Right forelimb (tissue), 1 donor: ENCODE measurements at regions not wholly inside any gene's neighbourhood (a gene's known extent, or its start where the extent isn't known, plus 50 kb on each side); places are given as distances from the start of the nearest gene placed in this dataset.

Source experiments
- DNase-seq: peaks from one replicate; pipeline ENCODE4 v3.0.0-alpha.2; 2018

GRCh38 chr1:37130221-37130948, 96.1 kb upstream of the GRIK3 start:
- no peak for DNase-seq

GRCh38 chr1:37131281-37131680, 97.0 kb upstream of the GRIK3 start:
- no peak for DNase-seq

GRCh38 chr1:37133276-37134145, 99.2 kb upstream of the GRIK3 start:
- no peak for DNase-seq

GRCh38 chr1:37134599-37134998, 100.3 kb upstream of the GRIK3 start:
- DNase-seq, result no peak

GRCh38 chr1:37135032-37135431, 100.7 kb upstream of the GRIK3 start:
- no peak for DNase-seq

GRCh38 chr1:37137014-37137413, 102.7 kb upstream of the GRIK3 start:
- DNase-seq, result no peak

- DNase-seq, result no peak
Measured at GRCh38 chr1:37137601-37138000, 103.3 kb upstream of the GRIK3 start.

- no peak for DNase-seq
Measured at GRCh38 chr1:37143800-37144199, 109.5 kb upstream of the GRIK3 start.

- DNase-seq, result no peak
Measured at GRCh38 chr1:37146071-37146470, 111.8 kb upstream of the GRIK3 start.

- no peak for DNase-seq
Measured at GRCh38 chr1:37147392-37147831, 113.1 kb upstream of the GRIK3 start.

GRCh38 chr1:37147906-37148305, 113.6 kb upstream of the GRIK3 start:
- no peak for DNase-seq

- no peak for DNase-seq
Measured at GRCh38 chr1:37148663-37149062, 114.3 kb upstream of the GRIK3 start.

GRCh38 chr1:37149296-37149695, 115.0 kb upstream of the GRIK3 start:
- DNase-seq, result no peak

GRCh38 chr1:37150986-37151385, 116.7 kb upstream of the GRIK3 start:
- DNase-seq, result no peak

- DNase-seq, result no peak
Measured at GRCh38 chr1:37151789-37152188, 117.5 kb upstream of the GRIK3 start.

GRCh38 chr1:37152491-37152890, 118.2 kb upstream of the GRIK3 start:
- no peak for DNase-seq

- DNase-seq, result no peak
Measured at GRCh38 chr1:37153116-37154100, 119.1 kb upstream of the GRIK3 start.

GRCh38 chr1:37156646-37157045, 122.3 kb upstream of the GRIK3 start:
- no peak for DNase-seq

GRCh38 chr1:37157634-37158033, 123.3 kb upstream of the GRIK3 start:
- DNase-seq, result no peak

- DNase-seq, result no peak
Measured at GRCh38 chr1:37158113-37158749, 123.9 kb upstream of the GRIK3 start.

GRCh38 chr1:37159102-37159501, 124.8 kb upstream of the GRIK3 start:
- DNase-seq, result no peak

- no peak for DNase-seq
Measured at GRCh38 chr1:37161171-37161570, 126.9 kb upstream of the GRIK3 start.
